Omental fat pad (tissue), 3 donors: ENCODE measurements at regions not wholly inside any gene's neighbourhood (a gene's known extent, or its start where the extent isn't known, plus 50 kb on each side); places are given as distances from the start of the nearest gene placed in this dataset.

Experiments used
- ATAC-seq: fragments of 150-250 bp; one replicate; pipeline ENCODE4 v1.9.1; 2016; ENCODE audit warnings: mild to moderate bottlenecking, moderate library complexity; ENCODE audit not compliant: low FRiP score
- DNase-seq: peaks from one replicate; pipeline ENCODE4 v3.0.0-alpha.2; 2019; ENCODE audit warnings: low spot score
- CTCF ChIP-seq, 3 donors: fragments of 450-650 bp; IDR thresholded peaks; one replicate each; pipeline ENCODE4 v1.5.1; 2016 to 2017; ENCODE audit warnings: antibody characterized with exemption in 3 of 3, mild to moderate bottlenecking in 3 of 3, moderate library complexity in 2 of 3

- ATAC-seq (no peak), DNase-seq (no peak)
- no peak for TF ChIP-seq CTCF (IDR thresholded peaks at IDR 0.05)
These were observed 170.7 kb downstream of the THBS2 start for GRCh38 chr6:169082817-169083507.

DNA sequence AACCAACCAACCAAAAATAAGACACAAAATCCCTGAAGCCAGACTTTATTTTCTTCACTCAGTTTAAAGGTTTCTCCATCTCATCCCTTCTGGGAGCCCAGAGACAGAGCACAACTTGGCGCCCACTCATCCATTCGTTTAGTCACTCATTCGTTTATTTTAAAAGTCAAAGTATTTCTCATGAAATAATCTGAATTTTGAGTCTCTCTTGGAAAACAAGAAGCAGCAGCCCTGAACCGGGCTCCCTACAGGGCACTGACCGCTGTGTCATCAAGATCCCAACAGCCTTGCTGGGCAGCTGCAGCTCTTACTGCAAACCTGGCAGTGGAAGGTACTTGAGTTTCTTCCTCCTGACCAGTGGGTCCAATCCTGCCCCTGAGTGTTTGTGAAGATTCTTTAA lies 171.6 kb downstream of the THBS2 start:
- ATAC-seq = no peak
- no peak for TF ChIP-seq CTCF (IDR thresholded peaks at IDR 0.05)
- no peak for DNase-seq

DNA sequence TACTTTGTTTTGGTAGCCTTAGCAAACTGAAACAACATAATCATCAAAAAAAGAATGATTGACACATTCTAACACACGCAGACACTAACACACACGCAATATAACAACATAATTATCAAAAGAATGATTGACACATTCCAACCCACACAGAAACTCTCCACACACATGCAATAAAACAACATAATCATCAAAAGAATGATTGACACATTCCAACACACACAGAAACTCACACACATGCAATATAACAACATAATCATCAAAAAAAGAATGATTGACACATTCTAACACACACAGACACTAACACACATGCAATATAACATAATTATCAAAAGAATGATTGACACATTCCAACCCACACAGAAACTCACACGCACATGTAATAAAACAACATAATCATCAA lies 172.4 kb downstream of the THBS2 start:
- DNase-seq (no peak), ATAC-seq (no peak)
- TF ChIP-seq CTCF (IDR thresholded peaks at IDR 0.05) = no peak

DNA sequence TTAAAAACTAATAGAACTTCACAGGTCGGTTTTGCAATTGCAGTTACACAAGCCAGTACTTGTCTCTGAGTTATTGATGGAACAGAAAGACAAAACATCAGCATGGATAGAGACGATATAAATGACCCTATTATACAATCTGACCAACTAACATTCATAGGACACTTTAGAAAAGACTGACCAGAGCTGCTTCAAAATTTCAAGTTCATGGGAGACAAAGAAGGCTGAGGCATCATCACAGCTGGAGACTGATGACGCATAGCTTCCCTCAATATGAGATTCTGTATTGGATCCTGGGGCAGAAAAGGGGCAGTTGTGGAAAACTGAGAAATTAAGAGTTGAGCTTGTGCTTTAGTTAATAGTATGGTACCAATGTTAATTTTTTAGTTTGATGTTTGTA lies 174.0 kb downstream of the THBS2 start:
- no peak for TF ChIP-seq CTCF (IDR thresholded peaks at IDR 0.05)
- ATAC-seq = no peak
- no peak for DNase-seq

- DNase-seq = no peak
- no peak for ATAC-seq
- no peak for TF ChIP-seq CTCF (IDR thresholded peaks at IDR 0.05)
These were observed 175.1 kb downstream of the THBS2 start for GRCh38 chr6:169078399-169079145.

GRCh38 chr6:169075915-169076654 lies 177.6 kb downstream of the THBS2 start:
- no peak for TF ChIP-seq CTCF (IDR thresholded peaks at IDR 0.05)
- no peak for DNase-seq
- ATAC-seq = no peak
